GM21526 (cell line): ENCODE measurements at regions not wholly inside any gene's neighbourhood (a gene's known extent, or its start where the extent isn't known, plus 50 kb on each side); places are given as distances from the start of the nearest gene placed in this dataset.
A peak's percentile ranks its signal among the peaks of the same experiment; 100 is the strongest.

Experiments used
- ATAC-seq: cut with Tn5 transposase; IDR thresholded peaks from one replicate; pipeline ENCODE4 v1.9.1; 2021; ENCODE audit warnings: moderate library complexity; ENCODE audit not compliant: unreplicated experiment, low FRiP score

- ATAC-seq = no peak
Observed at GRCh38 chr6:168890306-168890980, 363.2 kb downstream of the THBS2 start.

DNA sequence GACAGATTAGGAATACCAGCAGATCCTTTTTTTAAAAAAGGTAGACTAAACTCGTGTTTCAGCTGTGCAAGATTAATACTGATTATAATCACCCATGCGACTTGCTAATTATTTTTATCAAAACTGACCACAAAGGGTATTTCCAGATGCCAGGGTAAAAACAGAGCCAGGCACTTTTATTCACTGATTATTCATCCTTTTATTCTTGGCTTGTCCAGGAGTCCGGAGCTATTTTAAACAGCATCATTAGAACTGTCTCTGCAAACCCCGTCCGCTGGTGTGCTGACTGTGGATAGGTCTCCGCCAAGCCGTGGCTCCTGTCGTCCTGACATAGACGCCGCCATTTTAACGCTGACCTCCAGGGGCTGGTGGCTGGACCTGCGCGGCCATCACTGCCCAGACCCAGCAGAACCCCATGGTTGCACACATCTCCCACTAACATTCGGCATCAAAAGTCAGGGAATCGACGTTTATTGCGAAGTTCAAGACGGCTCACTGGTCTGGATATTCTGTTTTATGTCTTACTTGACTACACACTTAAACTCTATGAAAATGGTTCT lies 364.8 kb downstream of the THBS2 start:
- no peak for ATAC-seq

DNA sequence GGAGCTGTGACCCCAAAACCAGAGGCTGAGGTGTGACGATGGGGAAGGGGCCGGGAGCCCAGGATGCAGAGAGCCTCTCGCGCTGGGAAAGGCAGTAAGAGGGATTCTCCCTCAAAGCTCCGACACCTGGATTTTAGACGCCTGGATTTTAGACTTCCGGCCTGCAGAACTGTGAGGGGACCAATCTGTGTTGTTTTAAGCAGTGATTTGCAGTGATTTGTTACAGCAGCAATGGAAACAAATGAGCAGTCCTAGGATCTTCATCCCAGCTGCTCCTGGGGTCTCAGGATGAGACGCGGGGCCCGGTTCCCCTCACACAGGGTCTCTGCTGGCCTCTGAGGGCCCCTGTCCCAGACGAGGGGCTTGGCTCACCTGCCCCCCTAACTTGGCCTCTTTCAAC lies 365.5 kb downstream of the THBS2 start:
- ATAC-seq = no peak

DNA sequence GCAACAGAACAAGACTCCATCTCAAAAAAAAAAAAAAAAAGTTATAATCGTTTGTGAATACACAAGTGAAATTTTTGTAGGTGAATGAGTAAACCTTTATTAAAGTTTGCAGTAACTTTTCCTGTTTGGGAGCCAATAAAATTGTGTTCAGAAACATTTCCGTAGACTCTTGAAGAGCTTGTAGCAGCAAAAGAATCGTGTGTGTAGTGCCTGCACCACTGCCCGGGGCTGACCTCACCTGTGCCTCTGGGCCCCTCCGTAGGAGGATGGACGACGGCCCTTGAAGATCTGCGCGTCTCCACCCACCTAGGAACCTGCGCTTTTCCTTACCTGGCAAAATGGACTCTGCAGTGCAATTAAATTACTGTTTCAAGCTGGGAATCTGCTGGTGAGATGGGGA lies 366.0 kb downstream of the THBS2 start:
- no peak for ATAC-seq

- no peak for ATAC-seq
Observed at GRCh38 chr6:168886964-168887363, 366.7 kb downstream of the THBS2 start.

DNA sequence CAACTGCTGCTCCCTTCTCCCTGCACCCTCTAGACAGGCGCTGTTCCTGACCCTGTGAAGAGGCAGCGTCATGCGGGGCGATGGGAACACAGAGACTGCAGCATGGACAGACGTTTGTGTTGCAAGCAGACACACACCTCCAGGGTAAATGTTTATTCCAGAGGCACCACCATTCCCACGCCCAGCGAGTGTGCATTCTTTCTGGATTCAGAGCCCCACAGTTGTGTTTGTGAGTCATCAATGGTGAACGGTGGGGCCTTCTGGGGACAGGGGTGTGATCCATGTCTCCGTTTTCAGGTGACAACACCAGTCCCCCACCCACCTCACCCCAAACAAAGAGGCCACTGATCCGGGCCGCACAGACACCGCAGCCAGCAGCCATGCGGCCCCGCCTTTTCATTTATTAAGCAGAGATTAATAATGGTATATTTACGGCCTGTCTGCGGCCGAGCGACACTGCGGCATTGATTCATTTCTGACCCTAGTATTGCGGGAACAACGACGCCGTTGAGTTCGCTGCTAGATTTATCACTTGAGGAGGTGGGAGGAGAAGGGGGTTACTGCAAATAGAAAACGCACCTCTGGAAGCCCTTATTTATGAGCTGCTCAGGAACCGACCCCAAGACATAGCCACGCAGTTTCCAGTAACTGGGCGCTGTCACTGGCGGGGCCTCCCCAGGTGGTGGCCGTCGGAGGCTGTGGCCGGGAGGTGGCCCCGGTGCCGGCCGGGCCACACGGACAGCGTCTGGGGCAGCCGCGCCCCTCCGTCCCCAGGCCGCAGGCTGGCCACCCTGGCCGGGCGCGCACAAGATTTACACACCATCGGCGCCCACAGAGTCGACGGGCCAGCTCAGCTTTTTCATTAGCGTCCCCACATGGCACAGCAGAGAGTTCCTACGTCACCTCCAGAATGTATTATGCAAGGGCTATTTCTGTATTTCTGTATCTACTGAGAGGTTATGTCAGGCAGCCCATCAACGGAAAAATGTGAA lies 367.6 kb downstream of the THBS2 start:
- ATAC-seq = no peak

GRCh38 chr6:168885196-168885595 lies 368.4 kb downstream of the THBS2 start:
- no peak for ATAC-seq

- ATAC-seq = peak; percentile 93
Observed at GRCh38 chr6:168884646-168885086, 369.0 kb downstream of the THBS2 start.

DNA sequence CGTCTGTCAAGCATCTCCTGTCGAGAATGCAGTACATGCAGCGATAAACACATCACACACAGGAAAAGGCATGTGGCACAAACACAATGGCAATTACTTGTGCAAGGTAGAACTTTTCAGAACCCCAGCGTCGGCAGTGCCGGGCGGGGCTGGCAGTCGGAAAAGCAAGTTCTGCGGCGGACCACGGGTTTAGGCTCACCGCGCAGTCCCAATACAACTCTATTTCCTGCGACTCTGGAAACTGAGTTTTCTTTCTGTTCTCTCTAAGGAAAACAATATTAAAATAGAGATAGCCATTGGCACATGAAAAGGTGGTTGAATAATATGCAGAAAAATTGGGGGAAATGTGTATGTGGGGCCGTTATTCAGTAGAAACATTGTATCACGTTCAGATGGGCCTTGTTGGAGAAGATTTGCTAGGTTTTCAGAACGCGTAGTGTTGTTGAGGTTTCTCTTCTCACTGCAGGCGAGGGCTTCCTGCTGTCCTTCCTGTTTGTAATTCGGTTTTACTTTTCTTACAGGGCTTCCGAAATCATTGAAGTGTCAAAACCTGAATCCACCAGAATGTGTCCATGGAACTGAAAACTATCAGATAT lies 369.5 kb downstream of the THBS2 start:
- peak; percentile 28 for ATAC-seq

DNA sequence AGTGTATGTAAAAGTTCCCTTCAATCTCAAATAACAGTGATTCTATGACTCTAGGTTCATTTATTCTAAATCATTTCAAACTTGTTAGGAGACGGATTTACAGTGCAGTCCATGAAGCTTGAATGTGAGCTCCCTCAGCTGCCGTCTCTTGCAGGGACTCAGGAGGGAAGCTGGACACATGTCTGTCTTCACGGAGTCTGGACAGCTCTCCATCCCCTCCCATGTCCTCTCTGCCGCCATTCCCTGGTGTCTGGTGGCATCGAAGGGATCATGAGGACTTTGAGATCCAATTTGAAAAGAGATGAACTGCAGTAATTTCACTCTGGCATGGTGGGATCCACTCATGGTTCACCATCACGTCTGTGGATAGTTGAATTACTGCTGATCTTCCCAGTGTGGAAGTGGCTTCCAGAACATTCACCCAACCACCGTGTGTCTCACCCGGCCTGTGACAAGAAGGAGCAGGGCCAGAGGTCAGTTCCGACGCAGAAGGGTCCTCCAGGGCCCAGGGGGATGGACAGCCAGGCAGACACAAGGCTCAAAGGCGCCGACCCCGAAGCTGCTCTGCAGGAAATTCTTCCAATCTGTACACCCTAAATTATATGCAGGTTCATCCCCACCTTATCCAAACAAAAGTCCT lies 370.1 kb downstream of the THBS2 start:
- no peak for ATAC-seq

DNA sequence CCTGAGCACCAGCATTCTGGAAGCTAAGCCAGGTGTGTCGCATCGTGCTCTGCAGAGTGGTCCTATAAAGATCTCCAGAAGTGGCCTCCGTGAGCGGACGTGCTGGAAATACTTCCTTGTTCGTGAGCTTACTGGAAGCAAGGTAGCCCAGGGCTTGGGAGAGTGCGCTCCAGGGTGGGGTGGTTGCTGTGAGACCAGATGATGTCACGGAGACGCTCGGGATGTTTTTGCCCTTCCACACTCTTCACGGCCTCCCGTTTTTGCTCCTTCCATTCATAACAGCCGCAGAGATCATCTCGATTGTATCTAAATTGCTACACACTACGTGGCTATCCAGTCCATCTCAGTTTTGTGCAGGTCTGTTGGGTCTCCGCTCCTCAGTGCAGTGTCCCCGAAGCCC lies 373.4 kb downstream of the THBS2 start:
- ATAC-seq = no peak

DNA sequence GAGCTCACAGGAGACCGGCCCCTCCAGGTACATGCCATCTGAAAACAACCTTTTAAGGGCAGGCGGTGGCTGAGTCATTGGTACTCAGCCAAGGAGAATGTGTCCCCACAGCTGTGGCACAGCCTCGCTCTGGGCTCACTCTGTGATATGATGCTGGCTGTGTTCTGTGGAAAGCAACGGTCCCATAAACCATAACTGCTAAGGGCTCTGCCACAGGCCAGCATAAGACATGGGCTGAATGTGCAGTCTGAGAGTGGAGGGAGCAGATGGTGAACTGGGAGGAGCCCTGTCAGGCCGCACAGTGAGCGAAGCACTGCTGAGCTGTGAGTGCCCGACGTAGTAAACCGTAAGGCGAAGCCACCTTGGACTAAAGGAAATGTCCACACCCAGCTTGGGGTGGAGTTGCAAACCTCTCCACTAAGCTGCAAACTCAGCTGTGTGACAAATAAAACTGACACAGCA lies 375.8 kb downstream of the THBS2 start:
- no peak for ATAC-seq

GRCh38 chr6:168876956-168877355 lies 376.7 kb downstream of the THBS2 start:
- ATAC-seq = no peak

DNA sequence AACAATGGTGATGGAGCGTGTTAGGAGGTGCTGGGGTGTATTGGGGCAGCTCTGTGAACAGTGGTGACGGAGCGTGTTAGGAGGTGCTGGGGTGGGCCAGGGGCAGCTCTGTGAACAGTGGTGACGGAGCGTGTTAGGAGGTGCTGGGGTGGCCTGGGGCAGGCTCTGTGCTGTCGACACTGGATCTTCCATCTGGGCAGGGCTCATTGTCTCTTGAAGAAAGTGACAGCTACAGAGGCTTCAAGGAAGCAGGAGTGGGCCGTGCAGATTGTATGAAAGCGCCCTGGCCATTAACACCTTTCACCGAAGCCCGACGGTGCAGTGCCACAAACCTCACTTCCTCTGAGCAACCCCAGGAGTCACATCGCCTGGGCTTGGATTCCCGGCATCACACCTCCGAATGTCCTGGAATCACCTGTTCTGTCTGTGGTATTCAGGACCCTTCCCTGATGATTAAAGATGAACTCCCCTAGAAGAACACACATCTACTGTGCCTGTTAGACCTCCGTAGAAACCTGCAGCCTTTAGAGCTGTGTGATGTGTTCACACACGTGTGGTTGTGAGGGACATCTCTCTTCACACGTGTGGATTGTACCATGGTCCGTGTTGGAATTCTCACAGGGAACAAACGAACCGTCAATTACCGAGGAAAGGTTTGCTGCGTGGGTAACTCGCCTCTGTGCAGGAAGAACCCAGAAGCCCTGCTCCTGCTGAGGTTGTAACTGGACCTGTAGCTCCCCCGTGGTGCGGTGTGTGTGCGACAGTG lies 377.7 kb downstream of the THBS2 start:
- ATAC-seq = no peak

DNA sequence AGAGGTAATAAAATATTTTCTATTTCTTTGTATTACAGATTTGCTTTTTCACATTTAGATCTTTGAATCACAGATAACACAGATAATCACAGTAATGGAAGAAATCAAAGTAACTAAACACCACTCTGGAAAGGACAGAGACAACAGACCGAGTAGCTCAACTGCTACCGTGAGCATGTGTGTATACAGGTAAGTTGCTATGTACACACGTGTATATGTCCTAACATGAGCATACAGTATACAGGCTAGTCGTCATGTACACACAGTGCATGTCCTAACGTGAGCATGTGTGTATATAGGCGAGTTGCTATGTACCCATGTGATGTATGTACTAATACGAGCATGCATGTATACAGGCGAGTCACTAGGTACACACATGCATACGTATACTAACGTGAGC lies 379.0 kb downstream of the THBS2 start:
- no peak for ATAC-seq

- no peak for ATAC-seq
Observed at GRCh38 chr6:168873278-168874190, 380.1 kb downstream of the THBS2 start.

DNA sequence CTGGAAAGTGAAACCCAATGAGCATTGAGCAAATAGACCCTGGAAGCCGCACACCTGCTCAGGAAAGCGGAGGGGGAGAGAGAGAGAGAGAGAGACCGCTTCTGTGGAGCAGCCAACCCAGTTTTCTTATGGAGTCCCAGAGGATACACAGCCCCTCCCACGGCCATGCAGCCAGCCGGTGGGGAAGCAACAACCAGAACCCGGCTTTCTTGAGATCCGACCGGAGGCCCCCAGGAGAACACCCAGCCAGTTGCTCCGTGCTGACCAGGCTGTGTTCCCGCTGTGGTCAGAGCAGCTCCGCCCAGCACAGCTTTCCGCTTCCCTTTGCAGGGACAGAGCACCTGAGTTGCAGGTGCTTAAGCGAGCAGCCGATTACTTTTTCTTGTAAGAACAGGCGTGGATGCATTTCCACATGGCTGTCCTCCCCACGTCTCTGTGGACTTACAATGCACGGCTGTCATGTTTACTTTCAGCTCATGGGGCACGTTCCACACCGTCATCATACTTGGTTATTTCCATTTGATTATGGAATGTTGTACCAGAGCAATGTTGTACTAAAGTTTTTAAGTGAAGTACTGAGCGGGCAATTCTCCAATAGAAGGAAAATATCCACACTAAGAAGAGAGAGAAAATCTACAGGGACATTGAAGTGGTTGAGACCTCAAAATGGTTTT lies 381.9 kb downstream of the THBS2 start:
- no peak for ATAC-seq

DNA sequence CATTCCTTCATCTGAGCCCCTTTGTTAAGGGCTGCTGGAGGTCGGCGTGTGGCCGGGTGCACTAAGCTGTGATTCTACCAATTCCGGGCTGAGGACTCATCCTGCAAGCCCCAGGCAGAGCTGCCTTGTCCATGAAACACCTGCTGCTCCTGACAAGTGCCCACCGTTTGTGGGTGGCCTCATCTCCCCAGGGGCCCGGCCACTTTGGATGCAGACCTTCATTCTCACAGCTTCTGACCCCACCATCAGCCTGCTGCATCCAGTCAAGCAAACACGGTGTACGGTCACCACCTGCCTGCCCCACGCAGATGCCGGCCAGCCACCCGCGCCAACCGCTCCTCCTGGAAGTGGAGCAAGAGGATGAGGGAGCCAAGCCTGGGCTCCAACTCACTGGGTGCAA lies 382.7 kb downstream of the THBS2 start:
- ATAC-seq = no peak
